Panc1 (cell line): ENCODE measurements at regions not wholly inside any gene's neighbourhood (a gene's known extent, or its start where the extent isn't known, plus 50 kb on each side); places are given as distances from the start of the nearest gene placed in this dataset.

Experiments used
- ATAC-seq: fragments of 200-7000 bp; cut with Tn5 transposase; 2 replicates; pipeline ENCODE4 v1.9.1; 2020; ENCODE audit warnings: mild to moderate bottlenecking, moderate library complexity
- BruUV-seq: library from RNA; stranded (reverse); fragments of 400-500 nt; replicated peaks from 2 replicates; lab custom pipeline; 2021; lab: Mats Ljungman, UMichigan
- CTCF ChIA-PET: fragments of 300-600 bp; sonication (Branson Sonifier 250); formaldehyde crosslinking; loops from one replicate; lab custom pipeline; 2022; ENCODE audit warnings: antibody characterized with exemption; lab: Charles Lee
- POLR2A ChIA-PET: fragments of 300-600 bp; sonication (Branson Sonifier 250); formaldehyde crosslinking; loops from one replicate; lab custom pipeline; 2022; ENCODE audit warnings: antibody characterized with exemption; lab: Charles Lee
- DNase-seq: peaks from one replicate; pipeline ENCODE4 v3.0.0-alpha.2; 2010; ENCODE audit warnings: low read depth, low spot score
- H3K27ac ChIP-seq: 2 replicates; pipeline ENCODE4 v1.5.1; 2011; ENCODE audit warnings: mild to moderate bottlenecking, low read length, inconsistent platforms
- H3K27me3 ChIP-seq: fragments of 200-500 bp; sonication (Bioruptor generic); 2 replicates; pipeline ENCODE4 v1.6.0; 2014; ENCODE audit warnings: low read length, inconsistent platforms; ENCODE audit not compliant: control insufficient read depth, insufficient read depth
- H3K36me3 ChIP-seq: fragments of 200-500 bp; sonication (Bioruptor generic); 2 replicates; pipeline ENCODE4 v1.5.1; 2014; ENCODE audit warnings: inconsistent platforms, mild to moderate bottlenecking, low read length, moderate library complexity; ENCODE audit not compliant: control insufficient read depth, insufficient read depth
- H3K4me1 ChIP-seq: 2 replicates; pipeline ENCODE4 v1.5.1; 2011; ENCODE audit warnings: inconsistent platforms, mild to moderate bottlenecking, low read length, moderate library complexity; ENCODE audit not compliant: control insufficient read depth, insufficient read depth
- H3K4me3 ChIP-seq, 2 experiments: 2 replicates each; pipeline ENCODE4 v1.5.1; 2011 to 2012; ENCODE audit warnings: low read depth in 2 of 2, low read length in 2 of 2, mild to moderate bottlenecking in 2 of 2, inconsistent platforms in 1 of 2, moderate library complexity in 1 of 2
- H3K9me3 ChIP-seq: fragments of 200-500 bp; sonication (Bioruptor generic); 2 replicates; pipeline ENCODE4 v1.5.1; 2014; ENCODE audit warnings: low read depth, mild to moderate bottlenecking, inconsistent platforms, low read length, moderate library complexity; ENCODE audit not compliant: control insufficient read depth, insufficient read depth
- CTCF ChIP-seq: fragments of 450-650 bp; IDR thresholded peaks from 2 replicates; pipeline ENCODE4 v1.5.1; 2017; ENCODE audit warnings: mild to moderate bottlenecking
- POLR2AphosphoS5 ChIP-seq: IDR thresholded peaks from 2 replicates; pipeline ENCODE4 v1.6.1; 2012; ENCODE audit warnings: mild to moderate bottlenecking, low read depth, low read length, moderate library complexity
- REST ChIP-seq, 2 experiments: IDR thresholded peaks; 2 replicates each; pipeline ENCODE4 v1.6.1; 2011 to 2012; ENCODE audit warnings: low read depth in 2 of 2, control low read depth in 1 of 2, low read length in 1 of 2, mild to moderate bottlenecking in 1 of 2, moderate library complexity in 1 of 2; ENCODE audit not compliant: insufficient read depth in 1 of 2
- SIN3A ChIP-seq: IDR thresholded peaks from 2 replicates; pipeline ENCODE4 v1.6.1; 2012; ENCODE audit warnings: low read depth, mild to moderate bottlenecking, low read length, moderate library complexity, borderline replicate concordance; ENCODE audit not compliant: insufficient read depth
- TCF7L2 ChIP-seq: IDR thresholded peaks from 2 replicates; pipeline ENCODE4 v1.6.1; 2011; ENCODE audit warnings: mild to moderate bottlenecking, low read depth, low read length, inconsistent platforms
- in situ Hi-C: cut with HindIII; loops from 2 replicates; pipeline ENCODE4 v1.10.0; 2016; ENCODE audit warnings: low sequenced_read_pairs, low pct_unique_long_range_greater_than_20kb
- intact Hi-C: fragments of 100-400 bp; cut with micrococcal nuclease; formaldehyde crosslinking; loops from one replicate; pipeline ENCODE4 v1.10.0; 2022; ENCODE audit not compliant: unreplicated experiment

GRCh38 chr2:236794176-236794957 is 224.7 kb downstream of the ACKR3 start:
- no peaks in the 10 kb centered on the region for H3K36me3 ChIP-seq
- ChIA-PET POLR2A (interaction anchor here (0.5 kb wide), 2 partner anchors 87 to 391 kb away, joined by 3 to 13 read pairs; no protein-coding TSS in a partner anchor), CTCF (interaction anchor here (0.7 kb wide), 1 partner anchor 44 kb away, joined by 5 read pairs; no protein-coding TSS in a partner anchor)
- no peak overlapping the region for H3K27ac ChIP-seq
- no peak for TF ChIP-seq REST (IDR thresholded peaks at IDR 0.05; ENCODE audit: insufficient read depth in 1 of 2, low read depth in 2 of 2, low read length in 1 of 2)
- no peak for TF ChIP-seq POLR2AphosphoS5
- no peak for TF ChIP-seq TCF7L2
- no peak for TF ChIP-seq CTCF
- TF ChIP-seq SIN3A, result no peak
- H3K4me1 ChIP-seq, result no peaks in the 10 kb centered on the region
- intact Hi-C loops, result no loop called here
- H3K4me3 ChIP-seq, result no peak overlapping the region
- in situ Hi-C loops, result no loop called here
- ATAC-seq (no peak), DNase-seq (no peak)
- no TSS peak for BruUV-seq
- H3K9me3 ChIP-seq, result no peaks in the 10 kb centered on the region
- peaks cover 10% of the 10 kb centered on the region for H3K27me3 ChIP-seq

- ATAC-seq, result no peak
- ChIA-PET POLR2A (interaction anchor here (0.5 kb wide), 2 partner anchors 86 to 392 kb away, joined by 3 to 13 read pairs; no protein-coding TSS in a partner anchor), CTCF (no interaction called here)
- H3K9me3 ChIP-seq, result no peaks in the 10 kb centered on the region
- in situ Hi-C loops, result no loop called here
- no peak overlapping the region for H3K27ac ChIP-seq
- BruUV-seq, result no TSS peak
- TF ChIP-seq POLR2AphosphoS5, result no peak
- no peak for TF ChIP-seq REST (IDR thresholded peaks at IDR 0.05; ENCODE audit: insufficient read depth in 1 of 2, low read depth in 2 of 2, low read length in 1 of 2)
- TF ChIP-seq SIN3A, result no peak
- no peak for TF ChIP-seq TCF7L2
- no peak for TF ChIP-seq CTCF
- H3K36me3 ChIP-seq, result no peaks in the 10 kb centered on the region
- H3K4me1 ChIP-seq, result no peaks in the 10 kb centered on the region
- H3K4me3 ChIP-seq, result no peak overlapping the region
- H3K27me3 ChIP-seq, result peaks cover 7% of the 10 kb centered on the region
- DNase-seq, result no peak
- intact Hi-C loops, result no loop called here
These were observed 225.7 kb downstream of the ACKR3 start for GRCh38 chr2:236795169-236795860.
